DOHH2 (cell line): ENCODE measurements at regions not wholly inside any gene's neighbourhood (a gene's known extent, or its start where the extent isn't known, plus 50 kb on each side); places are given as distances from the start of the nearest gene placed in this dataset.

Source experiments
- H3F3A ChIP-seq: fragments of 200-600 bp; sonication (generic), shearing (Covaris generic); 2 replicates; pipeline ENCODE4 v1.6.0; 2016; ENCODE audit warnings: antibody characterized with exemption, mild to moderate bottlenecking; ENCODE audit not compliant: control insufficient read depth, insufficient read depth
- H3K27ac ChIP-seq: fragments of 200-600 bp; sonication (generic); 2 replicates; pipeline ENCODE4 v1.5.1; 2014; ENCODE audit warnings: low read depth, mild to moderate bottlenecking, low read length, moderate library complexity
- H3K27me3 ChIP-seq: fragments of 200-600 bp; sonication (generic); 2 replicates; pipeline ENCODE4 v1.6.1; 2014; ENCODE audit warnings: mild to moderate bottlenecking, low read length, mixed read lengths; ENCODE audit not compliant: control insufficient read depth
- H3K36me3 ChIP-seq: fragments of 200-600 bp; sonication (generic); 2 replicates; pipeline ENCODE4 v1.6.1; 2014; ENCODE audit warnings: mild to moderate bottlenecking, low read length, moderate library complexity, mixed read lengths; ENCODE audit not compliant: control insufficient read depth
- H3K4me1 ChIP-seq: fragments of 200-600 bp; sonication (generic); 2 replicates; pipeline ENCODE4 v1.6.1; 2014; ENCODE audit warnings: mild to moderate bottlenecking, low read length, mixed read lengths; ENCODE audit not compliant: control insufficient read depth
- H3K4me2 ChIP-seq: fragments of 200-600 bp; sonication (generic); 2 replicates; pipeline ENCODE4 v1.6.0; 2014; ENCODE audit warnings: mild to moderate bottlenecking, low read length, moderate library complexity
- H3K4me3 ChIP-seq: fragments of 200-600 bp; sonication (generic); 2 replicates; pipeline ENCODE4 v1.5.1; 2014; ENCODE audit warnings: mild to moderate bottlenecking, low read length, mixed read lengths
- H3K79me2 ChIP-seq: fragments of 200-600 bp; sonication (generic); 2 replicates; pipeline ENCODE4 v1.6.1; 2014; ENCODE audit warnings: mild to moderate bottlenecking, low read length, mixed read lengths; ENCODE audit not compliant: control insufficient read depth
- H3K9me2 ChIP-seq: fragments of 200-600 bp; sonication (generic); replicated peaks from 2 replicates; pipeline ENCODE4 v1.6.1; 2014; ENCODE audit warnings: mild to moderate bottlenecking, low read length, mixed read lengths; ENCODE audit not compliant: control insufficient read depth
- H3K9me3 ChIP-seq: fragments of 200-600 bp; sonication (generic); 2 replicates; pipeline ENCODE4 v1.6.1; 2014; ENCODE audit warnings: antibody characterized with exemption, low read length, mixed read lengths; ENCODE audit not compliant: control insufficient read depth, insufficient read depth
- H4K20me1 ChIP-seq: fragments of 200-600 bp; sonication (generic); 2 replicates; pipeline ENCODE4 v1.6.0; 2014; ENCODE audit warnings: low read depth, mild to moderate bottlenecking, antibody characterized with exemption, low read length, moderate library complexity; ENCODE audit not compliant: control insufficient read depth, insufficient read depth
- EZH2phosphoT487 ChIP-seq: fragments of 200-600 bp; sonication (generic); IDR thresholded peaks from 2 replicates; pipeline ENCODE4 v1.6.1; 2017; ENCODE audit warnings: borderline replicate concordance, mild to moderate bottlenecking, antibody characterized with exemption, low read length, moderate library complexity, mixed read lengths
- TF ChIP-seq, protein P1 (sequence below): fragments of 200-600 bp; sonication (generic); IDR thresholded peaks from one replicate; pipeline ENCODE4 v1.5.1; 2014; ENCODE audit warnings: antibody characterized with exemption, mild to moderate bottlenecking, low read depth, low read length; ENCODE audit not compliant: poor library complexity, severe bottlenecking

DNA sequence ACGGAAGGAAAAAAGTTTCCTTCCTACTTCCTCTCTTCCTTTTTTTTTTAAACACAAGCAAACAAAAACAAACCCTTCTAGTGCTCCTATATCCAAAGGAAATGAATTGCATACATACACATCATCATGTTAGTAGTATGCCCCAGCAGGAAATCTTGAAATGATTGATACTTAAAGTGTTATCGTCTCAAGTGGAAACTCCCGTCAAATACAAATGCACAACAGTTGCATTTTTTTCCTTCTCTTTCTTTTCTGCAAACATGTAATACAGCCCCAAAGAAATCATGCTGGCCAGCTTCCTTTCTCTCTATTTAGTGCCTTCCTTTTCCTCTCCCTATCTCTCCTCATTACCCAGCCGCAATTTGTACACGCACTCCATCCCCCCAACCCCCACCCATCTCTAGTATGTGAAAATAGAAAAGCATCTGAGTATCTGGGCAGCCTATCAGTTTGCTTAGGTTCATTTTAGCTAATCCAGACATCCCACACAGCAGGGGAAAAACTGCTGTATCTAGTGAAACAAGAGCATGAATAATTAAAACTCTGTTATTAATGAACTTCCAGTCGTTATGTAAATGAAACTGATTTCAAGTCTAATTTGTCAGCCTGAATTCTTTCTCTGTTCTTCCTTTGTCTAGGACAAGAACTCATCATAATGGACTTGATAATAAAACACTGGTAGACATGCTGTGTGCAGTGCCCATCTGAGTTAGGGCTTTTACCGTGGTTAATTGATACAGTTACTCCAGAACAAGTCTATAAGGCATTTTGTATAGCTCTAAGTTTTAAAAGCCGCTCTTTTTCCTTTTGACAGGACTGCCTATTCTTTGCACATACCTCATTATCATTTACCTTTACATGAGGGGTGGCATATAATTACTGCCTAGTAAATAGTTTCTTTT lies 336.5 kb upstream of the ADGRL2 start:
- H3K9me2 ChIP-seq, result no peaks in the 10 kb centered on the region
- H3K27me3 ChIP-seq, result no peaks in the 10 kb centered on the region
- no peak overlapping the region for H3K27ac ChIP-seq
- no peaks in the 10 kb centered on the region for H3K4me1 ChIP-seq
- no peaks in the 10 kb centered on the region for H3K36me3 ChIP-seq
- H3K9me3 ChIP-seq, result no peaks in the 10 kb centered on the region; the same call in 1 of the 2 replicates
- TF ChIP-seq, protein P1, sequence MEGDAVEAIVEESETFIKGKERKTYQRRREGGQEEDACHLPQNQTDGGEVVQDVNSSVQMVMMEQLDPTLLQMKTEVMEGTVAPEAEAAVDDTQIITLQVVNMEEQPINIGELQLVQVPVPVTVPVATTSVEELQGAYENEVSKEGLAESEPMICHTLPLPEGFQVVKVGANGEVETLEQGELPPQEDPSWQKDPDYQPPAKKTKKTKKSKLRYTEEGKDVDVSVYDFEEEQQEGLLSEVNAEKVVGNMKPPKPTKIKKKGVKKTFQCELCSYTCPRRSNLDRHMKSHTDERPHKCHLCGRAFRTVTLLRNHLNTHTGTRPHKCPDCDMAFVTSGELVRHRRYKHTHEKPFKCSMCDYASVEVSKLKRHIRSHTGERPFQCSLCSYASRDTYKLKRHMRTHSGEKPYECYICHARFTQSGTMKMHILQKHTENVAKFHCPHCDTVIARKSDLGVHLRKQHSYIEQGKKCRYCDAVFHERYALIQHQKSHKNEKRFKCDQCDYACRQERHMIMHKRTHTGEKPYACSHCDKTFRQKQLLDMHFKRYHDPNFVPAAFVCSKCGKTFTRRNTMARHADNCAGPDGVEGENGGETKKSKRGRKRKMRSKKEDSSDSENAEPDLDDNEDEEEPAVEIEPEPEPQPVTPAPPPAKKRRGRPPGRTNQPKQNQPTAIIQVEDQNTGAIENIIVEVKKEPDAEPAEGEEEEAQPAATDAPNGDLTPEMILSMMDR, result no peak
- TF ChIP-seq EZH2phosphoT487, result no peak
- no peak overlapping the region for H3K4me2 ChIP-seq
- H3K79me2 ChIP-seq, result no peaks in the 10 kb centered on the region
- no peak overlapping the region for H3K4me3 ChIP-seq
- H4K20me1 ChIP-seq, result no peaks in the 10 kb centered on the region
- H3F3A ChIP-seq, result no peaks in the 10 kb centered on the region

DNA sequence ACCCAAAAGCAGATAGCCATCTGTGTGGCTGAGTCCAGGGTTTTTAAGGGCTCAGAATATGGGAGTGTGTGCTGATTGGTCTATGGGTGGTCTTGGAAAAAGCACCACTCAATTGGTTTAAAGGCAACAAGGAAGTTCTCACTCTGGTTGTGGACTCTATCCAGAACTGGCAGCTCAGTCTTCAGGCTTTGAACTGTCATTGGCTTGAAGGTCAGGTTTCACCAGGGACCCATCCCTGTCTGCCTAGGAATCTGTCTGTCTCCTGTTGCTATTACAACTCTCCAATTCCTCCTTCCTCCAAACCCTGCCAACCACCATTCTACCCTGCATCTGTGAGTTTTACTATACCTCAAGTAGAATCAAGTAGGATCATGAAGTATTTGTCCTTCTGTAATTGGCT lies 341.7 kb upstream of the ADGRL2 start:
- Histone ChIP-seq H4K20me1 (no peaks in the 10 kb centered on the region), H3K9me2 (no peaks in the 10 kb centered on the region), H3K4me2 (no peak overlapping the region), H3K9me3 (no peaks in the 10 kb centered on the region; the same call in 1 of the 2 replicates), H3F3A (no peaks in the 10 kb centered on the region), H3K4me1 (no peaks in the 10 kb centered on the region), H3K36me3 (no peaks in the 10 kb centered on the region), H3K79me2 (no peaks in the 10 kb centered on the region), H3K27me3 (no peaks in the 10 kb centered on the region), H3K27ac (no peak overlapping the region), H3K4me3 (no peak overlapping the region)
- TF ChIP-seq, protein P1, result no peak
- TF ChIP-seq EZH2phosphoT487, result no peak

DNA sequence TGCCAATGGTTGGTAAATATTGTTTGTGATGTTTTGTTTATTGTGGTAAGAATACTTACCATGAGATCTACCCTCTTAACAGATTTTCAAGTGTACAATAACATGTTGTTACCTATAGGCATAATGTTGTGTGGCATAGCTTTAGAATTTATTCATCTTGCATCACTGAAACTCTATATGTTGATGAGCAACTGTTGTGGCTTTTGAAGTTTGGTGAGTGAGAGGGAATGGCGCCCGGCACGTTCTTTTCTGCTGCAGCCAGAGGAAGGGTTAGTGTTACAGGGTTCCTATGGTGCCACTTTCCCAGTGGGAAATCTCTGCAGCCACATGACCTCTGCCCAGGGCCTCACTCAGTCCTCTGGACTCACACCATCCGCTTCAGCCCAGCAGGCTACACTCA lies 342.5 kb upstream of the ADGRL2 start:
- Histone ChIP-seq H3K9me2 (no peaks in the 10 kb centered on the region), H3K4me2 (no peak overlapping the region), H4K20me1 (no peaks in the 10 kb centered on the region), H3K27me3 (no peaks in the 10 kb centered on the region), H3K27ac (no peak overlapping the region), H3K9me3 (no peaks in the 10 kb centered on the region; the same call in 1 of the 2 replicates), H3K4me1 (no peaks in the 10 kb centered on the region), H3K79me2 (no peaks in the 10 kb centered on the region), H3K4me3 (no peak overlapping the region), H3F3A (no peaks in the 10 kb centered on the region), H3K36me3 (no peaks in the 10 kb centered on the region)
- TF ChIP-seq EZH2phosphoT487, result no peak
- TF ChIP-seq, protein P1, result no peak
